ENCODE measurements at regions not wholly inside any gene's neighbourhood (a gene's known extent, or its start where the extent isn't known, plus 50 kb on each side); places are given as distances from the start of the nearest gene placed in this dataset.

GRCh38 chr1:233843525-233844204, 60.8 kb upstream of the SLC35F3 start:
- TF ChIP-seq, protein P1, sequence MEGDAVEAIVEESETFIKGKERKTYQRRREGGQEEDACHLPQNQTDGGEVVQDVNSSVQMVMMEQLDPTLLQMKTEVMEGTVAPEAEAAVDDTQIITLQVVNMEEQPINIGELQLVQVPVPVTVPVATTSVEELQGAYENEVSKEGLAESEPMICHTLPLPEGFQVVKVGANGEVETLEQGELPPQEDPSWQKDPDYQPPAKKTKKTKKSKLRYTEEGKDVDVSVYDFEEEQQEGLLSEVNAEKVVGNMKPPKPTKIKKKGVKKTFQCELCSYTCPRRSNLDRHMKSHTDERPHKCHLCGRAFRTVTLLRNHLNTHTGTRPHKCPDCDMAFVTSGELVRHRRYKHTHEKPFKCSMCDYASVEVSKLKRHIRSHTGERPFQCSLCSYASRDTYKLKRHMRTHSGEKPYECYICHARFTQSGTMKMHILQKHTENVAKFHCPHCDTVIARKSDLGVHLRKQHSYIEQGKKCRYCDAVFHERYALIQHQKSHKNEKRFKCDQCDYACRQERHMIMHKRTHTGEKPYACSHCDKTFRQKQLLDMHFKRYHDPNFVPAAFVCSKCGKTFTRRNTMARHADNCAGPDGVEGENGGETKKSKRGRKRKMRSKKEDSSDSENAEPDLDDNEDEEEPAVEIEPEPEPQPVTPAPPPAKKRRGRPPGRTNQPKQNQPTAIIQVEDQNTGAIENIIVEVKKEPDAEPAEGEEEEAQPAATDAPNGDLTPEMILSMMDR (IDR thresholded peaks at IDR 0.05; ENCODE audit: insufficient read depth, low read length), result no peak
- TF ChIP-seq GABPA (IDR thresholded peaks at IDR 0.05; ENCODE audit: low read depth), result no peak
